ENCODE measurements at regions not wholly inside any gene's neighbourhood (a gene's known extent, or its start where the extent isn't known, plus 50 kb on each side); places are given as distances from the start of the nearest gene placed in this dataset.

- H3K36me3 ChIP-seq (ENCODE audit: control insufficient read depth, insufficient read depth, low read length): no peaks in the 10 kb centered on the region
- H4K20me1 ChIP-seq (ENCODE audit: control insufficient read depth, extremely low read depth, insufficient read depth, low read length): no peaks in the 10 kb centered on the region
- H2AFZ ChIP-seq (ENCODE audit: low read length): no peak overlapping the region
- no peak for DNase-seq (ENCODE audit: low read depth in 2 of 2)
- no peak overlapping the region for H3K4me3 ChIP-seq (replicated peaks in 1 of 4; ENCODE audit: control extremely low read depth in 1 of 4, insufficient read depth in 1 of 4, low read depth in 3 of 4, low read length in 4 of 4)
- no peak overlapping the region for H3K9ac ChIP-seq (ENCODE audit: insufficient read depth, low read length)
- no peak overlapping the region for H3K4me2 ChIP-seq (ENCODE audit: extremely low read depth, insufficient read depth, low read length)
- no peak for TF ChIP-seq EZH2 (IDR thresholded peaks at IDR 0.05; ENCODE audit: low read length, missing control alignments)
- no peak for TF ChIP-seq CTCF (conservative IDR thresholded peaks at IDR 0.05 in 1 of 2, IDR thresholded peaks at IDR 0.05 in 1 of 2; ENCODE audit: low read depth in 1 of 2, low read length in 2 of 2)
- no peaks in the 10 kb centered on the region for H3K9me3 ChIP-seq (ENCODE audit: control insufficient read depth, insufficient read depth, low read depth, low read length)
- H3K79me2 ChIP-seq (ENCODE audit: control insufficient read depth, insufficient read depth, low read length): no peaks in the 10 kb centered on the region
- no peaks in the 10 kb centered on the region for H3K27me3 ChIP-seq (ENCODE audit: control insufficient read depth, insufficient read depth, low read length)
- no peak overlapping the region for H3K27ac ChIP-seq (ENCODE audit: insufficient read depth, low read length)
- no peaks in the 10 kb centered on the region for H3K4me1 ChIP-seq (ENCODE audit: control insufficient read depth, extremely low read depth, insufficient read depth, low read length)
Observed at GRCh38 chr16:9260666-9261065, 169.2 kb downstream of the HAPSTR1 start.

GRCh38 chr16:9261376-9261775 is 169.9 kb downstream of the HAPSTR1 start:
- Histone ChIP-seq H3K4me2 (ENCODE audit: extremely low read depth, insufficient read depth, low read length) (no peak overlapping the region), H3K4me1 (ENCODE audit: control insufficient read depth, extremely low read depth, insufficient read depth, low read length) (no peaks in the 10 kb centered on the region), H3K9ac (ENCODE audit: insufficient read depth, low read length) (no peak overlapping the region), H3K9me3 (ENCODE audit: control insufficient read depth, insufficient read depth, low read depth, low read length) (no peaks in the 10 kb centered on the region), H3K79me2 (ENCODE audit: control insufficient read depth, insufficient read depth, low read length) (no peaks in the 10 kb centered on the region), H3K27ac (ENCODE audit: insufficient read depth, low read length) (no peak overlapping the region), H3K4me3 (replicated peaks in 1 of 4; ENCODE audit: control extremely low read depth in 1 of 4, insufficient read depth in 1 of 4, low read depth in 3 of 4, low read length in 4 of 4) (no peak overlapping the region), H4K20me1 (ENCODE audit: control insufficient read depth, extremely low read depth, insufficient read depth, low read length) (no peaks in the 10 kb centered on the region), H3K27me3 (ENCODE audit: control insufficient read depth, insufficient read depth, low read length) (no peaks in the 10 kb centered on the region), H3K36me3 (ENCODE audit: control insufficient read depth, insufficient read depth, low read length) (no peaks in the 10 kb centered on the region), H2AFZ (ENCODE audit: low read length) (no peak overlapping the region)
- no peak for TF ChIP-seq CTCF (conservative IDR thresholded peaks at IDR 0.05 in 1 of 2, IDR thresholded peaks at IDR 0.05 in 1 of 2; ENCODE audit: low read depth in 1 of 2, low read length in 2 of 2)
- no peak for TF ChIP-seq EZH2 (IDR thresholded peaks at IDR 0.05; ENCODE audit: low read length, missing control alignments)
- DNase-seq (ENCODE audit: low read depth in 2 of 2): no peak

GRCh38 chr16:9262941-9263715 is 171.7 kb downstream of the HAPSTR1 start:
- no peak for DNase-seq (ENCODE audit: low read depth in 2 of 2)
- Histone ChIP-seq H3K27ac (ENCODE audit: insufficient read depth, low read length) (no peak overlapping the region), H2AFZ (ENCODE audit: low read length) (no peak overlapping the region), H3K36me3 (ENCODE audit: control insufficient read depth, insufficient read depth, low read length) (no peaks in the 10 kb centered on the region), H3K79me2 (ENCODE audit: control insufficient read depth, insufficient read depth, low read length) (no peaks in the 10 kb centered on the region), H3K4me2 (ENCODE audit: extremely low read depth, insufficient read depth, low read length) (no peak overlapping the region), H3K9ac (ENCODE audit: insufficient read depth, low read length) (no peak overlapping the region), H3K27me3 (ENCODE audit: control insufficient read depth, insufficient read depth, low read length) (no peaks in the 10 kb centered on the region), H3K4me1 (ENCODE audit: control insufficient read depth, extremely low read depth, insufficient read depth, low read length) (no peaks in the 10 kb centered on the region), H3K4me3 (replicated peaks in 1 of 4; ENCODE audit: control extremely low read depth in 1 of 4, insufficient read depth in 1 of 4, low read depth in 3 of 4, low read length in 4 of 4) (no peak overlapping the region), H3K9me3 (ENCODE audit: control insufficient read depth, insufficient read depth, low read depth, low read length) (no peaks in the 10 kb centered on the region), H4K20me1 (ENCODE audit: control insufficient read depth, extremely low read depth, insufficient read depth, low read length) (no peaks in the 10 kb centered on the region)
- TF ChIP-seq CTCF (conservative IDR thresholded peaks at IDR 0.05 in 1 of 2, IDR thresholded peaks at IDR 0.05 in 1 of 2; ENCODE audit: low read depth in 1 of 2, low read length in 2 of 2) (no peak), EZH2 (IDR thresholded peaks at IDR 0.05; ENCODE audit: low read length, missing control alignments) (no peak)

Measured in fibroblast of lung (primary cell).